ENCODE measurements at regions not wholly inside any gene's neighbourhood (a gene's known extent, or its start where the extent isn't known, plus 50 kb on each side); places are given as distances from the start of the nearest gene placed in this dataset.

DNA sequence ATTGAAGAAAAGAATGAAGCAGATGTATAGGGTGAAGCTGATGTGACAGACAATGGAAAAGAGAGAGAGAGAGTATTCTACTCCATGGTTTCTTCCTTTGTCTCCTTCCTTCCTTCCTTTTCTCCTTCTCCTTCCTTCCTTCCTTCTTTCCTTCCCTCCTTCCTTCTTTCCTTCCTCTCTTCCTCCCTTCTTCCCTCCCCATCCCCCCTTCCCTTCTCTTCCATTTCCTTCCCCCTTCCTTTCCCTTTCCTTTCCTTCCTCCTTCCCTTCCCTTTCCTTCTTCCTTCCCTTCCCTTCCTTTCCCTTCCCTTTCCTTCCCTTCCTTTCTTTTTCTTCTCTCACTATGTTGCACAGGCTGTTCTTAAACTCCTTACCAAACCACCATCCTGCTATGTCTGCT, 55.7 kb upstream of the GPR139 start (continued):
- TF ChIP-seq TSC22D2 (CRISPR knock-in tag; IDR thresholded peaks at IDR 0.05; ENCODE audit: borderline replicate concordance): no peak
- no peak for TF ChIP-seq ATM (IDR thresholded peaks at IDR 0.05; ENCODE audit: borderline replicate concordance)
- TF ChIP-seq SPEN (CRISPR knock-in tag; IDR thresholded peaks at IDR 0.05; ENCODE audit: low read depth): no peak
- no peak for TF ChIP-seq ZNF441 (CRISPR knock-in tag; IDR thresholded peaks at IDR 0.05; ENCODE audit: borderline replicate concordance)
- TF ChIP-seq, protein P1, sequence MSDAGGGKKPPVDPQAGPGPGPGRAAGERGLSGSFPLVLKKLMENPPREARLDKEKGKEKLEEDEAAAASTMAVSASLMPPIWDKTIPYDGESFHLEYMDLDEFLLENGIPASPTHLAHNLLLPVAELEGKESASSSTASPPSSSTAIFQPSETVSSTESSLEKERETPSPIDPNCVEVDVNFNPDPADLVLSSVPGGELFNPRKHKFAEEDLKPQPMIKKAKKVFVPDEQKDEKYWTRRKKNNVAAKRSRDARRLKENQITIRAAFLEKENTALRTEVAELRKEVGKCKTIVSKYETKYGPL (CRISPR knock-in tag; IDR thresholded peaks at IDR 0.05): no peak
- no peak for TF ChIP-seq EEA1 (CRISPR knock-in tag; IDR thresholded peaks at IDR 0.05; ENCODE audit: borderline replicate concordance)
- TF ChIP-seq SP140L (CRISPR knock-in tag; IDR thresholded peaks at IDR 0.05; ENCODE audit: borderline replicate concordance): no peak
- TF ChIP-seq NBN (conservative IDR thresholded peaks at IDR 0.05): peak; percentile 67; the same call in 1 of the 2 replicates
- no peak for TF ChIP-seq RBM39 (IDR thresholded peaks at IDR 0.05; ENCODE audit: low read depth, low read length, poor library complexity, severe bottlenecking)
- TF ChIP-seq CREB1 (IDR thresholded peaks at IDR 0.05): no peak
- TF ChIP-seq CREB1 (CRISPR knock-in tag; IDR thresholded peaks at IDR 0.05): no peak
- TF ChIP-seq MTF2 (CRISPR knock-in tag; IDR thresholded peaks at IDR 0.05; ENCODE audit: borderline replicate concordance): no peak
- TF ChIP-seq ZNF780A (CRISPR knock-in tag; IDR thresholded peaks at IDR 0.05): no peak
- TF ChIP-seq, protein P2, sequence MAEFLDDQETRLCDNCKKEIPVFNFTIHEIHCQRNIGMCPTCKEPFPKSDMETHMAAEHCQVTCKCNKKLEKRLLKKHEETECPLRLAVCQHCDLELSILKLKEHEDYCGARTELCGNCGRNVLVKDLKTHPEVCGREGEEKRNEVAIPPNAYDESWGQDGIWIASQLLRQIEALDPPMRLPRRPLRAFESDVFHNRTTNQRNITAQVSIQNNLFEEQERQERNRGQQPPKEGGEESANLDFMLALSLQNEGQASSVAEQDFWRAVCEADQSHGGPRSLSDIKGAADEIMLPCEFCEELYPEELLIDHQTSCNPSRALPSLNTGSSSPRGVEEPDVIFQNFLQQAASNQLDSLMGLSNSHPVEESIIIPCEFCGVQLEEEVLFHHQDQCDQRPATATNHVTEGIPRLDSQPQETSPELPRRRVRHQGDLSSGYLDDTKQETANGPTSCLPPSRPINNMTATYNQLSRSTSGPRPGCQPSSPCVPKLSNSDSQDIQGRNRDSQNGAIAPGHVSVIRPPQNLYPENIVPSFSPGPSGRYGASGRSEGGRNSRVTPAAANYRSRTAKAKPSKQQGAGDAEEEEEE (CRISPR knock-in tag; IDR thresholded peaks at IDR 0.05; ENCODE audit: borderline replicate concordance): no peak
- peak; percentile 18; the same call in 1 of the 2 replicates for TF ChIP-seq LCORL (IDR thresholded peaks at IDR 0.05)
- no peak for TF ChIP-seq LCORL (CRISPR knock-in tag; IDR thresholded peaks at IDR 0.05)
- TF ChIP-seq PHB2 (IDR thresholded peaks at IDR 0.05; ENCODE audit: partially characterized antibody): peak; percentile 15
- no peak for TF ChIP-seq GPN1 (CRISPR knock-in tag; IDR thresholded peaks at IDR 0.05; ENCODE audit: borderline replicate concordance)
- TF ChIP-seq FOXP1 (IDR thresholded peaks at IDR 0.05): peak; percentile 57; the same call in 1 of the 2 replicates
- TF ChIP-seq FOXP1 (CRISPR knock-in tag; IDR thresholded peaks at IDR 0.05): no peak
- TF ChIP-seq PCBP1 (IDR thresholded peaks at IDR 0.05; ENCODE audit: borderline replicate concordance, low read depth, low read length): peak; percentile 75; the same call in 1 of the 2 replicates
- TF ChIP-seq NONO (IDR thresholded peaks at IDR 0.05): peak; percentile 83; the same call in 1 of the 2 replicates
- no peak for TF ChIP-seq NONO (CRISPR knock-in tag; conservative IDR thresholded peaks at IDR 0.05)
- no peak for TF ChIP-seq ZFP36L2 (CRISPR knock-in tag; IDR thresholded peaks at IDR 0.05)
- no peak for TF ChIP-seq ZNF552 (CRISPR knock-in tag; IDR thresholded peaks at IDR 0.05; ENCODE audit: borderline replicate concordance)
- no peak for TF ChIP-seq ZBTB3 (CRISPR knock-in tag; IDR thresholded peaks at IDR 0.05; ENCODE audit: borderline replicate concordance, low read depth)
- TF ChIP-seq, protein P3, sequence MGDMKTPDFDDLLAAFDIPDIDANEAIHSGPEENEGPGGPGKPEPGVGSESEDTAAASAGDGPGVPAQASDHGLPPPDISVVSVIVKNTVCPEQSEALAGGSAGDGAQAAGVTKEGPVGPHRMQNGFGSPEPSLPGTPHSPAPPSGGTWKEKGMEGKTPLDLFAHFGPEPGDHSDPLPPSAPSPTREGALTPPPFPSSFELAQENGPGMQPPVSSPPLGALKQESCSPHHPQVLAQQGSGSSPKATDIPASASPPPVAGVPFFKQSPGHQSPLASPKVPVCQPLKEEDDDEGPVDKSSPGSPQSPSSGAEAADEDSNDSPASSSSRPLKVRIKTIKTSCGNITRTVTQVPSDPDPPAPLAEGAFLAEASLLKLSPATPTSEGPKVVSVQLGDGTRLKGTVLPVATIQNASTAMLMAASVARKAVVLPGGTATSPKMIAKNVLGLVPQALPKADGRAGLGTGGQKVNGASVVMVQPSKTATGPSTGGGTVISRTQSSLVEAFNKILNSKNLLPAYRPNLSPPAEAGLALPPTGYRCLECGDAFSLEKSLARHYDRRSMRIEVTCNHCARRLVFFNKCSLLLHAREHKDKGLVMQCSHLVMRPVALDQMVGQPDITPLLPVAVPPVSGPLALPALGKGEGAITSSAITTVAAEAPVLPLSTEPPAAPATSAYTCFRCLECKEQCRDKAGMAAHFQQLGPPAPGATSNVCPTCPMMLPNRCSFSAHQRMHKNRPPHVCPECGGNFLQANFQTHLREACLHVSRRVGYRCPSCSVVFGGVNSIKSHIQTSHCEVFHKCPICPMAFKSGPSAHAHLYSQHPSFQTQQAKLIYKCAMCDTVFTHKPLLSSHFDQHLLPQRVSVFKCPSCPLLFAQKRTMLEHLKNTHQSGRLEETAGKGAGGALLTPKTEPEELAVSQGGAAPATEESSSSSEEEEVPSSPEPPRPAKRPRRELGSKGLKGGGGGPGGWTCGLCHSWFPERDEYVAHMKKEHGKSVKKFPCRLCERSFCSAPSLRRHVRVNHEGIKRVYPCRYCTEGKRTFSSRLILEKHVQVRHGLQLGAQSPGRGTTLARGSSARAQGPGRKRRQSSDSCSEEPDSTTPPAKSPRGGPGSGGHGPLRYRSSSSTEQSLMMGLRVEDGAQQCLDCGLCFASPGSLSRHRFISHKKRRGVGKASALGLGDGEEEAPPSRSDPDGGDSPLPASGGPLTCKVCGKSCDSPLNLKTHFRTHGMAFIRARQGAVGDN (CRISPR knock-in tag; IDR thresholded peaks at IDR 0.05): no peak
